AG09309 (cell line): ENCODE measurements at regions not wholly inside any gene's neighbourhood (a gene's known extent, or its start where the extent isn't known, plus 50 kb on each side); places are given as distances from the start of the nearest gene placed in this dataset.

ENCODE experiments used
- DNase-seq: peaks from one replicate; pipeline ENCODE4 v3.0.0-alpha.2; 2010; ENCODE audit warnings: low read depth
- H3K4me3 ChIP-seq: 2 replicates; pipeline ENCODE4 v1.5.1; 2011; ENCODE audit warnings: mild to moderate bottlenecking, low read depth, low read length, moderate library complexity; ENCODE audit not compliant: control insufficient read depth
- TF ChIP-seq, protein P1 (sequence below): IDR thresholded peaks from 2 replicates; pipeline ENCODE4 v1.5.1; 2011; ENCODE audit warnings: mild to moderate bottlenecking, low read depth, low read length, inconsistent platforms; ENCODE audit not compliant: insufficient read depth, control insufficient read depth; ENCODE audit errors: missing control alignments

DNA sequence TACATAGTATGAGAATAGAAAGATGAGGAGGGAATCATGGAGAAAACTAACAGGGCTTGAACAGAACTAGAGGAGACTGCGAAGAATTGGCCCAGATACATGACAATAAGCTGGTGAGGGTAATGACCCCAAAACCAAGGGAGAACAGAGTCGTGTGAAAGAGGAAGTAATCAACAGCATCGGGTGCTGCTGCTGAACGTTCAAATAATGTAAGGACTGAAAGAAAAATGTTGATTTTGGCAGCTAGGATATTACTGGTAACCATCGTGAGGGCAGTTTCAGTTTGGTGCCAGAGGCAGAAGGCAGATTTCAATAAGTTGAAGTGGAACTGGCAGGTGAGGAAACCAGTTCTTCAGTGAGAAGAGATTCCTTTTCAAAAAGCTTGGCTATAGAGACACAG, 66.8 kb upstream of the SMC2 start:
- H3K4me3 ChIP-seq, result no peak overlapping the region
- TF ChIP-seq, protein P1, sequence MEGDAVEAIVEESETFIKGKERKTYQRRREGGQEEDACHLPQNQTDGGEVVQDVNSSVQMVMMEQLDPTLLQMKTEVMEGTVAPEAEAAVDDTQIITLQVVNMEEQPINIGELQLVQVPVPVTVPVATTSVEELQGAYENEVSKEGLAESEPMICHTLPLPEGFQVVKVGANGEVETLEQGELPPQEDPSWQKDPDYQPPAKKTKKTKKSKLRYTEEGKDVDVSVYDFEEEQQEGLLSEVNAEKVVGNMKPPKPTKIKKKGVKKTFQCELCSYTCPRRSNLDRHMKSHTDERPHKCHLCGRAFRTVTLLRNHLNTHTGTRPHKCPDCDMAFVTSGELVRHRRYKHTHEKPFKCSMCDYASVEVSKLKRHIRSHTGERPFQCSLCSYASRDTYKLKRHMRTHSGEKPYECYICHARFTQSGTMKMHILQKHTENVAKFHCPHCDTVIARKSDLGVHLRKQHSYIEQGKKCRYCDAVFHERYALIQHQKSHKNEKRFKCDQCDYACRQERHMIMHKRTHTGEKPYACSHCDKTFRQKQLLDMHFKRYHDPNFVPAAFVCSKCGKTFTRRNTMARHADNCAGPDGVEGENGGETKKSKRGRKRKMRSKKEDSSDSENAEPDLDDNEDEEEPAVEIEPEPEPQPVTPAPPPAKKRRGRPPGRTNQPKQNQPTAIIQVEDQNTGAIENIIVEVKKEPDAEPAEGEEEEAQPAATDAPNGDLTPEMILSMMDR, result no peak
- no peak for DNase-seq

DNA sequence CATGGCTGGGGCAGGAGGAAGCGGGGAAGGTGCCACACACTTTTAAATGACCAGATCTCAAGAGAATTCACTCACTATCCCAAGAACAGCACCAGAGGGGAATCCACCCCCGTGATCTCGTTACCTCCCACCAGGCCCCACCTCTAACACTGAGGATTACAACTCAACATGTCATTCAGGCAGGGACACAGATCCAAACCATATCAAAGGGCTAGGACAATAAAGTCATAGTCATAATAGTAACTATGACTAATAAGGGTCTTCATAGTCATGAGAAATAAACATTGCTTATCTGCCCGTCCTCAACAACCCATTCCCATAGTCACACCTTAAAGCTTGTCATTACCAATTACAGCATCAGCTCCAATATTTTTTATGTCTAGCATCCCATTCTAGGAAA, 65.3 kb upstream of the SMC2 start:
- no peak overlapping the region for H3K4me3 ChIP-seq
- DNase-seq, result no peak
- TF ChIP-seq, protein P1, result no peak
